SU-DHL-6 (cell line): ENCODE measurements at regions not wholly inside any gene's neighbourhood (a gene's known extent, or its start where the extent isn't known, plus 50 kb on each side); places are given as distances from the start of the nearest gene placed in this dataset.

Source experiments
- H2AFZ ChIP-seq: fragments of 200-600 bp; sonication (generic); 2 replicates; pipeline ENCODE4 v1.6.1; 2014; ENCODE audit warnings: low read depth, mild to moderate bottlenecking, moderate library complexity, mixed read lengths, antibody characterized with exemption, low read length; ENCODE audit not compliant: severe bottlenecking
- H3F3A ChIP-seq: fragments of 200-600 bp; shearing (Covaris generic); 2 replicates; pipeline ENCODE4 v1.6.0; 2016; ENCODE audit warnings: antibody characterized with exemption, mild to moderate bottlenecking; ENCODE audit not compliant: insufficient read depth
- H3K27ac ChIP-seq: fragments of 200-600 bp; sonication (generic); 2 replicates; pipeline ENCODE4 v1.5.1; 2016; ENCODE audit warnings: low read depth, mild to moderate bottlenecking, low read length, moderate library complexity, mixed read lengths
- H3K27me3 ChIP-seq: fragments of 200-600 bp; sonication (generic), shearing (Covaris generic); 2 replicates; pipeline ENCODE4 v1.6.0; 2014; ENCODE audit warnings: mild to moderate bottlenecking, low read length
- H3K36me3 ChIP-seq: fragments of 200-600 bp; sonication (generic); 2 replicates; pipeline ENCODE4 v1.6.1; 2014; ENCODE audit warnings: mild to moderate bottlenecking, low read length, mixed read lengths
- H3K4me2 ChIP-seq: fragments of 300-600, 200-600 bp; shearing (Covaris generic), sonication (generic); 2 replicates; pipeline ENCODE4 v1.6.0; 2014; ENCODE audit warnings: low read length, low read depth, mild to moderate bottlenecking; ENCODE audit not compliant: poor library complexity, severe bottlenecking
- H3K4me3 ChIP-seq: fragments of 200-600 bp; sonication (generic); 2 replicates; pipeline ENCODE4 v1.5.1; 2014; ENCODE audit warnings: antibody characterized with exemption, low read length, mild to moderate bottlenecking, mixed read lengths; ENCODE audit not compliant: insufficient read depth, poor library complexity, severe bottlenecking
- H3K79me2 ChIP-seq: fragments of 200-600 bp; sonication (generic); 2 replicates; pipeline ENCODE4 v1.6.1; 2014; ENCODE audit warnings: mild to moderate bottlenecking, low read length, moderate library complexity; ENCODE audit not compliant: insufficient read depth
- H3K9ac ChIP-seq: fragments of 200-600 bp; sonication (generic); 2 replicates; pipeline ENCODE4 v1.7.0; 2014; ENCODE audit warnings: mild to moderate bottlenecking, low read length
- H3K9me2 ChIP-seq: fragments of 200-600 bp; sonication (generic); replicated peaks from 2 replicates; pipeline ENCODE4 v1.6.1; 2014; ENCODE audit warnings: low read length; ENCODE audit not compliant: insufficient read depth
- H3K9me3 ChIP-seq: fragments of 200-600 bp; sonication (generic); 2 replicates; pipeline ENCODE4 v1.6.1; 2014; ENCODE audit warnings: low read length, mixed read lengths; ENCODE audit not compliant: insufficient read depth
- H4K20me1 ChIP-seq: fragments of 200-600 bp; sonication (generic); 2 replicates; pipeline ENCODE4 v1.6.1; 2014; ENCODE audit warnings: low read depth, mild to moderate bottlenecking, antibody characterized with exemption, low read length, moderate library complexity, mixed read lengths
- CTCF ChIP-seq: fragments of 200-600 bp; sonication (generic); IDR thresholded peaks from one replicate; pipeline ENCODE4 v1.5.1; 2017; ENCODE audit warnings: antibody characterized with exemption, mild to moderate bottlenecking, low read length, moderate library complexity; ENCODE audit not compliant: insufficient read depth, poor library complexity, severe bottlenecking
- EZH2phosphoT487 ChIP-seq: fragments of 200-600 bp; sonication (generic), shearing (Covaris generic); conservative IDR thresholded peaks from 2 replicates; pipeline ENCODE4 v1.6.1; 2018; ENCODE audit warnings: mild to moderate bottlenecking, antibody characterized with exemption, low read length, moderate library complexity, mixed read lengths

GRCh38 chr3:74532446-74532845 lies 82.0 kb downstream of the CNTN3 start:
- H3K9ac ChIP-seq: no peak overlapping the region
- no peaks in the 10 kb centered on the region for H3F3A ChIP-seq
- H3K27ac ChIP-seq: no peak overlapping the region
- no peaks in the 10 kb centered on the region for H3K36me3 ChIP-seq
- H3K79me2 ChIP-seq: no peaks in the 10 kb centered on the region
- H3K4me3 ChIP-seq: no peak overlapping the region
- H3K9me3 ChIP-seq: no peaks in the 10 kb centered on the region
- no peaks in the 10 kb centered on the region for H3K9me2 ChIP-seq
- H3K4me2 ChIP-seq: no peak overlapping the region
- no peaks in the 10 kb centered on the region for H4K20me1 ChIP-seq
- TF ChIP-seq EZH2phosphoT487 (no peak), CTCF (no peak)
- no peaks in the 10 kb centered on the region for H3K27me3 ChIP-seq
- no peak overlapping the region for H2AFZ ChIP-seq

- TF ChIP-seq CTCF (no peak), EZH2phosphoT487 (no peak)
- no peak overlapping the region for H3K27ac ChIP-seq
- H3F3A ChIP-seq: no peaks in the 10 kb centered on the region
- H2AFZ ChIP-seq: no peak overlapping the region
- H3K4me3 ChIP-seq: no peak overlapping the region
- H3K79me2 ChIP-seq: no peaks in the 10 kb centered on the region
- H3K36me3 ChIP-seq: no peaks in the 10 kb centered on the region
- H3K27me3 ChIP-seq: no peaks in the 10 kb centered on the region
- no peaks in the 10 kb centered on the region for H3K9me2 ChIP-seq
- no peaks in the 10 kb centered on the region for H3K9me3 ChIP-seq
- no peak overlapping the region for H3K9ac ChIP-seq
- H3K4me2 ChIP-seq: no peak overlapping the region
- H4K20me1 ChIP-seq: no peaks in the 10 kb centered on the region
Measured at GRCh38 chr3:74531491-74531890, 83.0 kb downstream of the CNTN3 start.

GRCh38 chr3:74529145-74529544 lies 85.3 kb downstream of the CNTN3 start:
- Histone ChIP-seq H4K20me1 (no peaks in the 10 kb centered on the region), H3K4me2 (no peak overlapping the region), H3K36me3 (no peaks in the 10 kb centered on the region), H3K9me2 (no peaks in the 10 kb centered on the region), H2AFZ (no peak overlapping the region), H3F3A (no peaks in the 10 kb centered on the region), H3K27ac (no peak overlapping the region), H3K9ac (no peak overlapping the region), H3K4me3 (no peak overlapping the region), H3K9me3 (no peaks in the 10 kb centered on the region), H3K27me3 (no peaks in the 10 kb centered on the region), H3K79me2 (no peaks in the 10 kb centered on the region)
- TF ChIP-seq CTCF (no peak), EZH2phosphoT487 (no peak)

GRCh38 chr3:74527566-74527965 lies 86.9 kb downstream of the CNTN3 start:
- Histone ChIP-seq H2AFZ (no peak overlapping the region), H3K27ac (no peak overlapping the region), H3K4me3 (no peak overlapping the region), H3K27me3 (no peaks in the 10 kb centered on the region), H3F3A (no peaks in the 10 kb centered on the region), H3K79me2 (no peaks in the 10 kb centered on the region), H3K9me2 (no peaks in the 10 kb centered on the region), H3K36me3 (no peaks in the 10 kb centered on the region), H3K9me3 (no peaks in the 10 kb centered on the region), H4K20me1 (no peaks in the 10 kb centered on the region), H3K4me2 (no peak overlapping the region), H3K9ac (no peak overlapping the region)
- TF ChIP-seq CTCF: no peak
- no peak for TF ChIP-seq EZH2phosphoT487
